Brain microvascular endothelial cell (primary cell): ENCODE measurements at regions not wholly inside any gene's neighbourhood (a gene's known extent, or its start where the extent isn't known, plus 50 kb on each side); places are given as distances from the start of the nearest gene placed in this dataset.
"Not testable (repeated sequence)": the region's sequence is repeated elsewhere in the genome, so short reads cannot be mapped to it uniquely, and the experiment has no call there.

ENCODE experiments used
- DNase-seq: peaks from one replicate; pipeline ENCODE4 v3.0.0-alpha.2; 2020
- H3K27ac ChIP-seq: fragments of 250-450 bp; sonication (Bioruptor Pico); 2 replicates; pipeline ENCODE4 v1.5.1; 2020; ENCODE audit warnings: mild to moderate bottlenecking, moderate library complexity
- H3K27me3 ChIP-seq: fragments of 250-450 bp; sonication (Bioruptor Pico); replicated peaks from 2 replicates; pipeline ENCODE4 v1.5.1; 2020; ENCODE audit warnings: mild to moderate bottlenecking
- H3K36me3 ChIP-seq: fragments of 250-450 bp; sonication (Bioruptor Pico); replicated peaks from 2 replicates; pipeline ENCODE4 v1.5.1; 2020; ENCODE audit warnings: mild to moderate bottlenecking
- H3K4me3 ChIP-seq: 2 replicates; pipeline ENCODE4 v1.5.1; 2011; ENCODE audit warnings: low read depth, mild to moderate bottlenecking, control low read depth, low read length, moderate library complexity
- CTCF ChIP-seq: IDR thresholded peaks from 2 replicates; pipeline ENCODE4 v1.5.1; 2011; ENCODE audit warnings: low read depth, mild to moderate bottlenecking, moderate library complexity, low read length, control low read depth, inconsistent platforms; ENCODE audit errors: missing control alignments
- in situ Hi-C: cut with HindIII; loops from 2 replicates; pipeline ENCODE4 v1.10.0; 2017; ENCODE audit warnings: low sequenced_read_pairs, low pct_ligation_motif_present

- H3K4me3 ChIP-seq = no peak overlapping the region
- TF ChIP-seq CTCF = no peak
- in situ Hi-C loops = no loop called here
- H3K36me3 ChIP-seq = no peaks in the 10 kb centered on the region
- H3K27ac ChIP-seq = no peak overlapping the region
- DNase-seq = no peak
- H3K27me3 ChIP-seq = no peaks in the 10 kb centered on the region
Measured at GRCh38 chr1:224558904-224559303, 57.2 kb upstream of the CNIH3 start.

- Histone ChIP-seq H3K4me3 (no peak overlapping the region), H3K27me3 (no peaks in the 10 kb centered on the region), H3K36me3 (no peaks in the 10 kb centered on the region), H3K27ac (no peak overlapping the region)
- in situ Hi-C loops = no loop called here
- DNase-seq = no peak
- no peak for TF ChIP-seq CTCF
Measured at GRCh38 chr1:224559981-224560728, 56.0 kb upstream of the CNIH3 start.

GRCh38 chr1:224562881-224563280 lies 53.2 kb upstream of the CNIH3 start:
- in situ Hi-C loops, H3K36me3 ChIP-seq, DNase-seq, H3K27me3 ChIP-seq, H3K4me3 ChIP-seq, H3K27ac ChIP-seq: not testable (repeated sequence)

- in situ Hi-C loops = no loop called here
- Histone ChIP-seq H3K27me3 (no peaks in the 10 kb centered on the region), H3K4me3 (no peak overlapping the region), H3K27ac (no peak overlapping the region), H3K36me3 (no peaks in the 10 kb centered on the region)
- TF ChIP-seq CTCF = no peak
- no peak for DNase-seq
Measured at GRCh38 chr1:224563666-224564065, 52.5 kb upstream of the CNIH3 start.

GRCh38 chr1:224564454-224565084 lies 51.5 kb upstream of the CNIH3 start:
- Histone ChIP-seq H3K27ac (no peak overlapping the region), H3K36me3 (no peaks in the 10 kb centered on the region), H3K4me3 (no peak overlapping the region), H3K27me3 (no peaks in the 10 kb centered on the region)
- in situ Hi-C loops = no loop called here
- DNase-seq = no peak
- TF ChIP-seq CTCF = no peak

- in situ Hi-C loops = no loop called here
- Histone ChIP-seq H3K27ac (peak overlapping the region; percentile 30), H3K27me3 (no peaks in the 10 kb centered on the region), H3K36me3 (no peaks in the 10 kb centered on the region), H3K4me3 (no peak overlapping the region)
- no peak for TF ChIP-seq CTCF
- peak; percentile 87 for DNase-seq
Measured at GRCh38 chr1:224565186-224565585, 50.9 kb upstream of the CNIH3 start.
